ENCODE measurements at regions not wholly inside any gene's neighbourhood (a gene's known extent, or its start where the extent isn't known, plus 50 kb on each side); places are given as distances from the start of the nearest gene placed in this dataset.

DNA sequence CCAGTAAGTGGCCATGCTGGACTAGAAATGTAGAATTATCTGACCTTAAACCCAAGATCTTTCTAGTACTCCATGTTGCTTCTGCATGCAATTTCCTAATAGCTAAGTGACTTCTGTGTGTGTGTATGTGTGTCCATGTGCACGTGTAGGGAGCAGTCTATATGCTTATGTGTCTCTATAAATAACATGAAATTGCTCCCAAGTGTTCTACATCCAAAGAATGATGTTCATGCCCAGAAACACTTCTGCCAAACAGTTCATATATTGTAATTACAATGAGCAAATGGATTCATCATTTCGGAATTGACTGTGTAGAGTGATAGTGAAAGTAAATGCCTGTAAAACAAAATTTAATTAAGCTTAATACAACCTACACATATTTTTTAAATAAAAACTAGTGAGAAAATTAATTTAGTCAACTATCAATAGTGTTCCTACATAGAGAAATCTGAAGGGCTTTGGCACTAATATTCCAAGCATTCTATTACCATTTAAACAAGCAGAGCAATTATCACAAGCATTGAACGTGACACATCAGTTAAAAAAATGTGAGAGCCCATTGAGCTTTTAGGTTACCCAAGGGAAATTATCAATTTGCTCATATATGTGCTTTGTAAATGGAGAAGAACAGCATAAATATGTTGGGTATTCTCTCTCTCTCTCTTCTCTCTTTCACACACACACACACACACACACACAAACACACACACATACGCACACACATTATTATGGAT lies 1067.4 kb downstream of the CNTNAP5 start:
- Mint-ChIP-seq H3K4me1 (ENCODE audit: low read depth in 2 of 2) (no peaks in the 10 kb centered on the region), H3K9me3 (peaks cover 23% of the 10 kb centered on the region), H3K4me3 (no peak overlapping the region), H3K36me3 (peaks cover 11% of the 10 kb centered on the region), H3K27ac (no peak overlapping the region), H3K27me3 (no peaks in the 10 kb centered on the region)
- DNase-seq (ENCODE audit: low spot score) = no peak
- no peak for ATAC-seq

- H3K4me1 Mint-ChIP-seq (ENCODE audit: low read depth in 2 of 2) = no peaks in the 10 kb centered on the region
- H3K36me3 Mint-ChIP-seq = peaks cover 2% of the 10 kb centered on the region
- no peak for ATAC-seq
- no peak overlapping the region for H3K4me3 Mint-ChIP-seq
- H3K27ac Mint-ChIP-seq = no peak overlapping the region
- DNase-seq (ENCODE audit: low spot score) = no peak
- H3K9me3 Mint-ChIP-seq = peaks cover 9% of the 10 kb centered on the region
- no peaks in the 10 kb centered on the region for H3K27me3 Mint-ChIP-seq
These were observed 1070.7 kb downstream of the CNTNAP5 start for GRCh38 chr2:125095826-125096225.

DNA sequence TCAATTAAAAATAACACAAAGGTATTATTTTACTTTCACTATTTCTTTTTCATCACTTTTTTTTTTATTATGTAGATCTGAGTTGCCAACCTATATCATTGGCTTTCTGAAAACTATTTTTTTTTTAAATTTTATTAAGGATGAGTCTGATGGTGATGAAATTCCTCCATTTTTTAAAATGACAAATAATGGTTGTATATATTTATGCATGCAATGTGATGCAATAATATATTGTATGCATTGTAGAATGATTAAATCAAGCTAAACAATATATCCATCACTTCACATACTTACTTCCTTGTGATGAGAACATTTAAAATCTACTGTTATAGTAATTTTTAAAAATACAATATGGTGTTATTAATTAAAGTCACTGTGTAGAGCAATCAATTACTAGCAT lies 1081.6 kb downstream of the CNTNAP5 start:
- Mint-ChIP-seq H3K9me3 (peaks cover 12% of the 10 kb centered on the region), H3K36me3 (no peaks in the 10 kb centered on the region), H3K4me3 (no peak overlapping the region)

DNA sequence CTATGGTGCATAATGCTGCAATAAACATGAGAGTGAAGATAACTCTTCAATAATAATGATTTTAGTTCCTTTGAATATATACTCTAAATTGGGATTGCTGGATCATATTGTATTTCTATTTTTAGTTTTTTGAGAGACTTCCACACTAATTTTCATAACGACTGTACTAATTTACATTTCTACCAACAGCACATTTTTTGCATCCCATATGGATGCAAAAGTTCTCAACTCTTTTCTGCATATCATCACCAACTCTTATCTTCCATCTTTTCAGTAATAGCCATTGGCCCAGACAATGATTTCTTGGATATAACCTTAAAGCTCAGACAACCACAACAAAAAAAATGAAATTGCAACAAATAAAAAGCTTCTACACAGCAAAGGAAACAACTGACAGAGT lies 1082.4 kb downstream of the CNTNAP5 start:
- Mint-ChIP-seq H3K27me3 (no peaks in the 10 kb centered on the region), H3K36me3 (no peaks in the 10 kb centered on the region), H3K4me3 (no peak overlapping the region), H3K4me1 (ENCODE audit: low read depth in 2 of 2) (no peaks in the 10 kb centered on the region), H3K27ac (no peak overlapping the region), H3K9me3 (peaks cover 7% of the 10 kb centered on the region)
- DNase-seq (ENCODE audit: low spot score) (no peak), ATAC-seq (no peak)

More for the DNA sequence above, 1081.6 kb downstream of the CNTNAP5 start:
- ATAC-seq (no peak), DNase-seq (ENCODE audit: low spot score) (no peak)
- Mint-ChIP-seq H3K27me3 (no peaks in the 10 kb centered on the region), H3K4me1 (ENCODE audit: low read depth in 2 of 2) (no peaks in the 10 kb centered on the region), H3K27ac (no peak overlapping the region)

DNA sequence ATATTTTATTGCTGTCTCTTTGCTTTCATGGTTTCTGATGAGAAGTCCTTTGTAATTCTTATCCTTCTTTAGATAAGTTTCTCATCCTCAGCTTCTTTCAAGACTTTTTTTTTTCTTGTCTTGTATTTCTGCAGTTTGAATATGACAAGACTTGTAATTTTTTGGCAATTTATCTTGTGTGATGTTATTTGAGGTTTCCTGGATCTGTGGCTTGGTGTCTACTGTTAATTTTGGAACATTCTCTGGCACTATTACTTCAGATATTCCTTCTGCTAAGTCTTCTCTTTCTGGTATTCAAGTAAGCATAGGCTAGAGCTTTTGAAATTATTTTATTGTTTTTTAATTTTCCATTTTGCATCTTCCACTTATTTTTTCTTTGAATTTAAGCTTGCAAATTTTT lies 1083.2 kb downstream of the CNTNAP5 start:
- H3K27me3 Mint-ChIP-seq = no peaks in the 10 kb centered on the region
- no peaks in the 10 kb centered on the region for H3K36me3 Mint-ChIP-seq
- H3K4me1 Mint-ChIP-seq (ENCODE audit: low read depth in 2 of 2) = no peaks in the 10 kb centered on the region
- no peak for ATAC-seq
- H3K4me3 Mint-ChIP-seq = no peak overlapping the region
- peaks cover 4% of the 10 kb centered on the region for H3K9me3 Mint-ChIP-seq
- H3K27ac Mint-ChIP-seq = no peak overlapping the region
- DNase-seq (ENCODE audit: low spot score) = no peak

- Mint-ChIP-seq H3K27me3 (no peaks in the 10 kb centered on the region), H3K27ac (no peak overlapping the region), H3K4me3 (no peak overlapping the region), H3K36me3 (peaks cover 17% of the 10 kb centered on the region), H3K9me3 (peaks cover 14% of the 10 kb centered on the region), H3K4me1 (ENCODE audit: low read depth in 2 of 2) (no peaks in the 10 kb centered on the region)
- DNase-seq (ENCODE audit: low spot score) (no peak), ATAC-seq (no peak)
These were observed 1100.8 kb downstream of the CNTNAP5 start for GRCh38 chr2:125125902-125126301.

- H3K4me1 Mint-ChIP-seq (ENCODE audit: low read depth in 2 of 2) = no peaks in the 10 kb centered on the region
- DNase-seq (ENCODE audit: low spot score) (no peak), ATAC-seq (no peak)
- no peak overlapping the region for H3K4me3 Mint-ChIP-seq
- peaks cover 30% of the 10 kb centered on the region for H3K9me3 Mint-ChIP-seq
- no peak overlapping the region for H3K27ac Mint-ChIP-seq
- no peaks in the 10 kb centered on the region for H3K27me3 Mint-ChIP-seq
- peaks cover 13% of the 10 kb centered on the region for H3K36me3 Mint-ChIP-seq
These were observed 1135.9 kb downstream of the CNTNAP5 start for GRCh38 chr2:125160947-125161346.

DNA sequence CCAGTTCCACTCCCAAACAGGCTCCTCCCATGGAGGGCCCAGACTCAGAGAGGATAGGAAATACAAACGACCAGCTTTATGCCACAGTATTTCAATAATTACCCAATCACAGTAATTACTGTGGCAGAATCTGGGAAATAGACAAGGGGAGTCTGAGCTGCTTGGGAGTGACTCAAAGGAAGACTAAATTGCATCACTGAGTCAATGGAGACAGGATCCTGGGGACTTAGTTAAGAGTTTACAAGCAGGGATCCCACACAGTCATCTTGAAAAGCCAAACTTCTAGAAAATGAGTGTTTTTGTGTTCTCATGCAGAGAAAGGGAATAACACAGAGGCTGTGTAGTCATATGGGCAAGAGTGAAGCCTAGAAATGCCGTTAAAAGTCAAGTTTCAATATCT lies 1142.1 kb downstream of the CNTNAP5 start:
- Mint-ChIP-seq H3K4me1 (ENCODE audit: low read depth in 2 of 2) (no peaks in the 10 kb centered on the region), H3K36me3 (peaks cover 6% of the 10 kb centered on the region), H3K27me3 (no peaks in the 10 kb centered on the region), H3K4me3 (no peak overlapping the region), H3K27ac (no peak overlapping the region), H3K9me3 (peaks cover 33% of the 10 kb centered on the region)
- DNase-seq (ENCODE audit: low spot score) = no peak
- ATAC-seq = no peak

DNA sequence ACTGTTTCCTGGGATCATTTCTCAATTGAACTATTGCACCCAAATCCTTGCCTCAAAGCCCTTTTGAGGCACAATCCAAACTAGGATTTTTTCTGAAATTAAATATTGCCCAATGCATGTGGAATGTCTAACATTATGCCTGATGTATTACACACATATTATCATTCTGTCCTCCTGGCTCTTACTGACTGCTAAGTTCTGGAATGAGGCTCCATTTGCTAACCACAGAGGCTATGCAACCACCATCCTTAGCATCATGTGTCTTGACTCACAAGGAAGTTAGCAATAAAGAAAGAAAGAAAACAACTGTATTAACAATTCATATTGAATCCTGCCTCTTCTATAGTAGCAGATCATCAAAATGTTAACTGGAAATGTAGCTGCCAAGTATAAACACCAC lies 1142.7 kb downstream of the CNTNAP5 start:
- DNase-seq (ENCODE audit: low spot score) = no peak

GRCh38 chr2:125168442-125168841 lies 1143.4 kb downstream of the CNTNAP5 start:
- H3K27me3 Mint-ChIP-seq = no peaks in the 10 kb centered on the region
- H3K36me3 Mint-ChIP-seq = no peaks in the 10 kb centered on the region
- peaks cover 28% of the 10 kb centered on the region for H3K9me3 Mint-ChIP-seq
- ATAC-seq = no peak
- no peak overlapping the region for H3K4me3 Mint-ChIP-seq
- H3K4me1 Mint-ChIP-seq (ENCODE audit: low read depth in 2 of 2) = no peaks in the 10 kb centered on the region
- no peak for DNase-seq (ENCODE audit: low spot score)
- no peak overlapping the region for H3K27ac Mint-ChIP-seq

More for the DNA sequence above, 1142.7 kb downstream of the CNTNAP5 start:
- no peak overlapping the region for H3K27ac Mint-ChIP-seq
- peaks cover 29% of the 10 kb centered on the region for H3K9me3 Mint-ChIP-seq
- H3K27me3 Mint-ChIP-seq = no peaks in the 10 kb centered on the region
- no peak for ATAC-seq
- H3K36me3 Mint-ChIP-seq = peaks cover 1% of the 10 kb centered on the region
- no peaks in the 10 kb centered on the region for H3K4me1 Mint-ChIP-seq (ENCODE audit: low read depth in 2 of 2)
- no peak overlapping the region for H3K4me3 Mint-ChIP-seq

GRCh38 chr2:125169022-125169763 lies 1144.1 kb downstream of the CNTNAP5 start:
- H3K36me3 Mint-ChIP-seq = no peaks in the 10 kb centered on the region
- no peak overlapping the region for H3K27ac Mint-ChIP-seq
- peaks cover 30% of the 10 kb centered on the region for H3K9me3 Mint-ChIP-seq
- no peak for ATAC-seq
- no peaks in the 10 kb centered on the region for H3K4me1 Mint-ChIP-seq (ENCODE audit: low read depth in 2 of 2)
- no peak for DNase-seq (ENCODE audit: low spot score)
- H3K27me3 Mint-ChIP-seq = no peaks in the 10 kb centered on the region
- no peak overlapping the region for H3K4me3 Mint-ChIP-seq

DNA sequence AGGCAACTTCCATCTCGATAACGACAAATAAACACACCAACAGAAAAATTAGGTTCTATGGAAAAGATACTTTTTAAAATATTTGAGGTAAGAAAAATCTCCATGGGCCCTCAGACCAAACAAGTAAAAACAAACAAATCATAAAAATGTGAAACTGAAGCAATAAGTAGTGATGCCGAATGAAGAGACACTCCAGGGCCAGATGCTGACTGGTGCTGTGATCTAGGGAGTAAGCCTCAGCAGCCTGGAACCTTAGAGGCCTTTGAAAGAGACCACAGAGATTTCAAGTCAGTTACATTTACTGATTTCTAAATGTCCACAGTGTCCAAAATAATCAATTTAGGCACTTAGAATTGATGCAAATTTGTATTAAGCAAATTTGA lies 1144.7 kb downstream of the CNTNAP5 start:
- Mint-ChIP-seq H3K27ac (no peak overlapping the region), H3K4me1 (ENCODE audit: low read depth in 2 of 2) (no peaks in the 10 kb centered on the region), H3K36me3 (no peaks in the 10 kb centered on the region), H3K4me3 (no peak overlapping the region), H3K9me3 (peaks cover 30% of the 10 kb centered on the region), H3K27me3 (no peaks in the 10 kb centered on the region)
- ATAC-seq (no peak), DNase-seq (ENCODE audit: low spot score) (no peak)

DNA sequence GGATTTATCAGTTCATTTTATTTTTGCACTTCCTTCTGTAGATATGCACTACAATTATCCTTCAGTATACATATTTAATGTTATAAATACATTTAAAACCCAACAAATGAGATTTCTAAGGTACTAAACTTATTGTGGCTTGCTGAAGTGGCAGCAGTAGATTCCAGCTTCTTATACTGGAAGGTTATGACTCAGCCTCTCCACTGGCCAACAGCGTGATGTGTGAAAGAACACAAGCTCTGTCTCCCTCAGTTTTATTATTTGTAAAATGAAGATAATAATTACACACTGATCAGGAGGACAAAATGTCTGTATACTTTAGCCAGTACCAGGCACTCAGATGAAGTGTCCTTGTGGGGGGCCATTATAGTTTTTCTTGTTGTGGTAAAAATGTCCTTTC lies 1147.1 kb downstream of the CNTNAP5 start:
- Mint-ChIP-seq H3K4me1 (ENCODE audit: low read depth in 2 of 2) (no peaks in the 10 kb centered on the region), H3K27me3 (no peaks in the 10 kb centered on the region), H3K36me3 (peaks cover 4% of the 10 kb centered on the region), H3K27ac (no peak overlapping the region), H3K4me3 (no peak overlapping the region), H3K9me3 (peaks cover 30% of the 10 kb centered on the region)
- ATAC-seq = no peak
- DNase-seq (ENCODE audit: low spot score) = no peak

- no peak for DNase-seq (ENCODE audit: low spot score)
- Mint-ChIP-seq H3K4me3 (no peak overlapping the region), H3K9me3 (peaks cover 18% of the 10 kb centered on the region), H3K36me3 (peaks cover 13% of the 10 kb centered on the region), H3K27ac (no peak overlapping the region), H3K4me1 (ENCODE audit: low read depth in 2 of 2) (no peaks in the 10 kb centered on the region), H3K27me3 (no peaks in the 10 kb centered on the region)
- no peak for ATAC-seq
These were observed 1150.3 kb downstream of the CNTNAP5 start for GRCh38 chr2:125175415-125175814.

All from natural killer cell treated with Interleukin-12 subunit alpha and Interleukin-12 subunit beta and Interleukin-15 and Interleukin-18, amount 100 ng/mL, for 72 hours (primary cell).